Ovary (tissue), 7 donors: ENCODE measurements at regions not wholly inside any gene's neighbourhood (a gene's known extent, or its start where the extent isn't known, plus 50 kb on each side); places are given as distances from the start of the nearest gene placed in this dataset.
"Not testable (repeated sequence)": the region's sequence is repeated elsewhere in the genome, so short reads cannot be mapped to it uniquely, and the experiment has no call there.

Source experiments
- DNase-seq, 5 donors: peaks; one replicate each; pipeline ENCODE4 v3.0.0-alpha.2; 2019 to 2020
- H3K27ac ChIP-seq, 2 donors: fragments of 200-600 bp; one replicate each; pipeline versions ENCODE4 v1.5.1 to v1.8.0; 2019 to 2022
- H3K27me3 ChIP-seq: fragments of 200-600 bp; one replicate; pipeline ENCODE4 v1.8.0; 2022
- H3K36me3 ChIP-seq: fragments of 200-600 bp; sonication (generic); one replicate; pipeline ENCODE4 v1.5.1; 2019
- H3K4me1 ChIP-seq: one replicate; pipeline ENCODE4 v1.8.1; 2013; ENCODE audit warnings: mild to moderate bottlenecking, moderate library complexity; ENCODE audit not compliant: insufficient read depth
- H3K4me3 ChIP-seq: fragments of 200-600 bp; sonication (generic); one replicate; pipeline ENCODE4 v1.5.1; 2017
- H3K9me3 ChIP-seq, 2 donors: fragments of 200-600 bp in 1 of 2; sonication (generic) in 1 of 2; one replicate each; pipeline versions ENCODE4 v1.5.1 to v1.8.1; 2013 to 2019; ENCODE audit warnings: mild to moderate bottlenecking in 1 of 2, moderate library complexity in 1 of 2
- CTCF ChIP-seq, 3 donors: fragments of 450-650 bp in 2 of 3; fragments of 200-600 bp in 1 of 3; IDR thresholded peaks; one replicate each; pipeline versions ENCODE4 v1.5.1 to v1.8.0; 2016 to 2022; ENCODE audit warnings: antibody characterized with exemption in 3 of 3, mild to moderate bottlenecking in 1 of 3
- EP300 ChIP-seq: sonication (generic); formaldehyde crosslinking; IDR thresholded peaks from one replicate; pipeline ENCODE4 v1.6.1; 2017; ENCODE audit warnings: antibody characterized with exemption
- POLR2A ChIP-seq: fragments of 450-650 bp; IDR thresholded peaks from one replicate; pipeline ENCODE4 v1.6.1; 2017; ENCODE audit warnings: antibody characterized with exemption, mild to moderate bottlenecking, moderate library complexity
- whole genome bisulfite sequencing, 3 donors: extraction: QIAGEN DNeasy Blood & Tissue Kit in 1 of 3; methylation state at CpG; one replicate each; pipeline versions ENCODE4 v1.1.5 to v1.1.7; 2013 to 2017; 5-methylcytosine and 5-hydroxymethylcytosine counted together
- intact Hi-C, 4 donors: fragments of 100-400 bp; cut with DNase I; formaldehyde crosslinking; loops; one replicate each; pipeline versions ENCODE4 v1.11.0 to v1.15.1; 2022 to 2023
- donor health status: DM: no; HTN: no; CAD: no; lungs with moderate emphysema.
- donor health status: DM: no; HTN: no; CAD: no.
- donor health status: Bipolar disorder and iron deficiency.
- donor health status: DM: no; HTN: no; CAD: no.
- donor health status: DM: yes; HTN: yes; CAD: no.

GRCh38 chr6:56729719-56730118 lies 87.0 kb upstream of the DST start:
- no peak for DNase-seq
- Histone ChIP-seq H3K9me3 (no peaks in the 10 kb centered on the region), H3K27ac (no peak overlapping the region), H3K36me3 (no peaks in the 10 kb centered on the region), H3K27me3 (no peaks in the 10 kb centered on the region), H3K4me3 (no peak overlapping the region), H3K4me1 (peaks cover 12% of the 10 kb centered on the region)
- TF ChIP-seq CTCF (IDR thresholded peaks at IDR 0.05) (no peak), EP300 (no peak), POLR2A (no peak)
- intact Hi-C loops: no loop called here
- WGBS, 3 donors: 81 to 88% (median 84%) methylated on average over 3 of the region's 3 CpGs

GRCh38 chr6:56729166-56729565 lies 86.5 kb upstream of the DST start:
- WGBS, 3 donors: 94 to 97% (median 94%) methylated on average over 10 of the region's 10 CpGs
- H3K36me3 ChIP-seq, DNase-seq, intact Hi-C loops, H3K27me3 ChIP-seq, H3K4me3 ChIP-seq, H3K27ac ChIP-seq, H3K9me3 ChIP-seq: not testable (repeated sequence)
- peaks cover 14% of the 10 kb centered on the region for H3K4me1 ChIP-seq

- Histone ChIP-seq H3K4me3 (no peak overlapping the region), H3K27me3 (no peaks in the 10 kb centered on the region), H3K4me1 (peaks cover 12% of the 10 kb centered on the region), H3K9me3 (no peaks in the 10 kb centered on the region), H3K36me3 (no peaks in the 10 kb centered on the region), H3K27ac (no peak overlapping the region)
- WGBS, 3 donors: 51 to 68% (median 51%) methylated on average over 4 of the region's 4 CpGs
- DNase-seq: no peak
- no peak for TF ChIP-seq POLR2A
- no peak for TF ChIP-seq EP300
- no peak for TF ChIP-seq CTCF (IDR thresholded peaks at IDR 0.05)
- intact Hi-C loops: no loop called here
Observed at GRCh38 chr6:56727097-56727850, 84.6 kb upstream of the DST start.

GRCh38 chr6:56725254-56725653 lies 82.6 kb upstream of the DST start:
- Histone ChIP-seq H3K27ac (no peak overlapping the region), H3K4me1 (peaks cover 11% of the 10 kb centered on the region), H3K27me3 (no peaks in the 10 kb centered on the region), H3K9me3 (no peaks in the 10 kb centered on the region), H3K36me3 (no peaks in the 10 kb centered on the region), H3K4me3 (no peak overlapping the region)
- WGBS, 3 donors: 90 to 94% (median 92%) methylated on average over 2 of the region's 2 CpGs
- intact Hi-C loops: no loop called here
- DNase-seq: no peak
- TF ChIP-seq EP300 (no peak), POLR2A (no peak), CTCF (IDR thresholded peaks at IDR 0.05) (no peak)

- H3K27me3 ChIP-seq: no peaks in the 10 kb centered on the region
- no peaks in the 10 kb centered on the region for H3K36me3 ChIP-seq
- no peak overlapping the region for H3K4me3 ChIP-seq
- peaks cover 10% of the 10 kb centered on the region for H3K4me1 ChIP-seq
- TF ChIP-seq EP300 (no peak), CTCF (IDR thresholded peaks at IDR 0.05) (no peak), POLR2A (no peak)
- no peak overlapping the region for H3K27ac ChIP-seq
- H3K9me3 ChIP-seq: no peaks in the 10 kb centered on the region
- intact Hi-C loops: no loop called here
- no peak for DNase-seq
- 14 to 38% (median 28%) methylated on average over 2 of the region's 2 CpGs for WGBS, 3 donors
Observed at GRCh38 chr6:56724455-56724854, 81.8 kb upstream of the DST start.
